Cardiac muscle cell (in vitro differentiated cells and primary cell): ENCODE measurements at regions not wholly inside any gene's neighbourhood (a gene's known extent, or its start where the extent isn't known, plus 50 kb on each side); places are given as distances from the start of the nearest gene placed in this dataset.
A peak's percentile ranks its signal among the peaks of the same experiment; 100 is the strongest.
"Not testable (repeated sequence)": the region's sequence is repeated elsewhere in the genome, so short reads cannot be mapped to it uniquely, and the experiment has no call there.

Source experiments
- DNase-seq, 2 donors: peaks; one replicate each; pipeline versions ENCODE4 v3.0.0 to v3.0.0-alpha.2; 2010 to 2017; ENCODE audit warnings: low read depth in 1 of 2, low spot score in 1 of 2
- H3K27ac ChIP-seq: fragments of 200-600 bp; sonication (generic); 2 replicates; pipeline ENCODE4 v1.5.1; 2016
- H3K27me3 ChIP-seq: fragments of 200-600 bp; sonication (generic); 2 replicates; pipeline ENCODE4 v1.6.0; 2016; ENCODE audit warnings: control low read depth
- H3K36me3 ChIP-seq: fragments of 200-600 bp; sonication (generic); 2 replicates; pipeline ENCODE4 v1.5.1; 2016; ENCODE audit warnings: control low read depth
- H3K4me1 ChIP-seq: fragments of 200-600 bp; sonication (generic); 2 replicates; pipeline ENCODE4 v1.8.1; 2017; ENCODE audit warnings: low read depth, mild to moderate bottlenecking, mixed run types
- H3K4me3 ChIP-seq: fragments of 200-600 bp; sonication (generic); 2 replicates; pipeline ENCODE4 v1.5.1; 2016; ENCODE audit warnings: mild to moderate bottlenecking
- H3K9me3 ChIP-seq: fragments of 200-600 bp; sonication (generic); 2 replicates; pipeline ENCODE4 v1.5.1; 2017; ENCODE audit warnings: low read depth, mild to moderate bottlenecking, control low read depth

DNA sequence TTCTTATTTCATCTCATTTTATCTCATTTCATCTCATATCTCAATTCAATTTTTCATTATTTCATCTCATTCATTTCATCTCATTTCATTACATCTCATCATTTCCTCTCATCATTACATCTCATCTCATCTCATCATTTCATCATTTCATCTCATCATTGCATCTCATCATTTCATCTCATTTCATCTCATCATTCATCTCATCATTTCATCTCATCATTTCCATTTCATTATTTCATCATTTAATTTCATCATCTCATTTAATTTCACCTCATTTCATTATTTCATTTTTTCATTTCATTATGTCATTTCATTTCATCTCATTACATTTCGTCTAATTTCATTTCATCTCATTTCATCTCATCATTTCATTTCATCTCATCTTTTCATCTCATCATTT is 2867.8 kb downstream of the RPIA start:
- H3K36me3 ChIP-seq, H3K4me3 ChIP-seq, DNase-seq, H3K27me3 ChIP-seq, H3K4me1 ChIP-seq, H3K9me3 ChIP-seq, H3K27ac ChIP-seq: not testable (repeated sequence)

DNA sequence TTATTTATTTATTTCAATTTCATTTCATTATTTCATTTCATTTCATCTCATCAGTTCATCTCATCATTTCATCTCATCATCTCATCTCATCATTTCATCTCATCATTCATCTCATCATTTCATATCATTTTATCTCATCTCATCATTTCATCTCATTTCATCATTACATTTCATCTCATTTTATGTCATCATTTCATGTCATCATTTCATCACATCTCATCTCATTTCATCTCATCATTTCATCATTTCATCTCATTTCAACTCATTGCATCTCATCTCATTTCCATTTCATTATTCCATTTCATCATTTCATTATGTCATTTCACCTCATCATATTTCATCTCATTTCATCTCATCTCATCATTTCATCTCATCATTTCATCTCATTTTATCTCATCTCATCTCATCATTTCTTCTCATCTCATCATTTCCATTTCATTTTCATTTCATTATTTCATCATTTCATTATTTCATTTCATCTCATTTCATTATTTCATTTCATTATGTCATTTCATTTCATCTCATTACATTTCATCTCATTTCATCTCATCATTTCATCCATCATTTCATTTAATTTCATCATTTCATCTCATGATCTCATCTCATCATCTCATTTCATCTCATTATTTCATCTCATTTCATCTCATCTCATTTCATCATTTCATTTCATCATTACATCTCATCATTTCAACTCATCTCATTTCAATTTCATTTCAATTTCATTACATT is 2868.6 kb downstream of the RPIA start:
- H3K27ac ChIP-seq, H3K36me3 ChIP-seq, H3K9me3 ChIP-seq, H3K4me1 ChIP-seq, H3K27me3 ChIP-seq, DNase-seq, H3K4me3 ChIP-seq: not testable (repeated sequence)

DNA sequence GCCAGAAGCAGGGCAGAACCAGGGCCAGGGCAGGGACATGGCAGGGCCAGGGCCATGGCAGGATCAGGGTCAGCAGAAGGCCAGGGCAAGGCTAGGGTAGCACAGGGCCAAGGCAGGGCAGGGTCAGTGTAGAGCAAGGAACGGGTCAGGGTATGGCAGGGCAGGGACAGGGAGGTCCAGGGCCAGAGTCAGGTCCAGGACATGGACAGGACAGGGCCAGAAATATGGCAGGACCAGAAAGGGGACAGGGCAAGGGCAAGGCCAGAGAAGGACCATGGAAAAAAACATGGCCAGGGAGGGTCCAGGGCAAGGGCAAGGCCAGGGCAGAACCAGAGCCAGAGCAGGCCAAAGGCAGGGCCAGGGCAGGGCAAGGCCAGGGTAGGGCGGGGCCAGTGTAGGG is 2870.7 kb downstream of the RPIA start:
- not testable (repeated sequence) for H3K27ac ChIP-seq

DNA sequence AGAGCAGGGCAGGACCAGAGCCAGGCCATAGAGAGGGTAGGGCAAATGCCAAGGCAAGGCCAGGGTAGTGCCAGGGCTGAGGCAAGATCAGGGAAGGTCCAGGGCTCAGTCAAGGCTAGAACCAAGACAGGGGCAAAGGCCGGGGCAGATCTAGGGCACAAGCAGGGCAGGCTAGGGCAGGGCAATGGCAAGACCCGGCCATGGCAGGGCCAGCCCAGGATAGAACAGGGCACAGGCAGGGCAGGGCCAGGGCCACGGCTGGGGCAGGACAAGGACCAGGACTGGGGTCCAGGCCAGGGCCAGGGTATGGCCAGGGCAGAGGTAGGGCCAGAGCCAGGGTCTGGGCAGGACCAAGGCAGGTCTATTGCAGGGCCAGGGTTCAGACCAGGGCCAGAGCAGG is 2873.2 kb downstream of the RPIA start:
- not testable (repeated sequence) for DNase-seq, H3K27ac ChIP-seq, H3K4me3 ChIP-seq, H3K4me1 ChIP-seq, H3K36me3 ChIP-seq, H3K9me3 ChIP-seq, H3K27me3 ChIP-seq

More for the DNA sequence above, 2870.7 kb downstream of the RPIA start:
- H3K4me1 ChIP-seq, H3K27me3 ChIP-seq, H3K36me3 ChIP-seq, H3K4me3 ChIP-seq, H3K9me3 ChIP-seq, DNase-seq: not testable (repeated sequence)

DNA sequence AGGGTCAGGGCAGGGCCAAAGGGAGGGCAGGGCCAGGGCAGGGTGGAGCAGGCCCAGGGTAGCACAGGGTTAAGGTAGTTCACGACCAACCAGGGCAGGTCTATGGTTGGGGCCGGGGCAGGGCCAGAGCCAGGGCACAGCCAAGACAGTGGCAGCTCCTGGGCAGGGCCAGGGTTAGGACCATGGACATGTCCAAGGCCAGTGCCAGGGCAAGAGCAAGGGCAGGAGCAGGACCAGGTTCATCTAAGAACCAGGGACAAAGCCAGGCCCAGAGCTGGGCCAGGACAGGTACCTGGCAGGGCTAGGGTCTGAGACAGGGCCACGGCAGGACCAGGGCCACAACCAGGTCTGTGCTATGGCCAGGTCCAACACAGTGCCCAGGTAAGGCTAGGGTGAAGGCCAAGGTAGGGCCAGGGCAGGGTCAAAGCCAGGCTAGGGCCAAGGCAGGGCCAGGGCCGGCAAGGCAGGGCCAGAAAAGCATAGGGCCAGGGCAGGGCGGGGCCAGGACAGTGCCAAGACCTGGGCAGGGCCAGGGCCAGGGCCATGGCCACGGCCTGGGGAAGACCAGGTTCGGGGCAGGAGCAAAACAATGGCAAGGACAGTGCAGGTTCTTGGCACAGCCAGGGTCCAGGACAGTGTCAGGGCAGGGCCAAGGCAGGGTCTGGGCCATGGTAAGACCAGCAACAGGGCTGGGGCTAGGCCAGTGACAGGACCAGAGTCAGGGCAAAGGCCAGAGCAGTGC is 2874.4 kb downstream of the RPIA start:
- H3K4me1 ChIP-seq, DNase-seq, H3K9me3 ChIP-seq, H3K36me3 ChIP-seq, H3K4me3 ChIP-seq, H3K27me3 ChIP-seq, H3K27ac ChIP-seq: not testable (repeated sequence)

DNA sequence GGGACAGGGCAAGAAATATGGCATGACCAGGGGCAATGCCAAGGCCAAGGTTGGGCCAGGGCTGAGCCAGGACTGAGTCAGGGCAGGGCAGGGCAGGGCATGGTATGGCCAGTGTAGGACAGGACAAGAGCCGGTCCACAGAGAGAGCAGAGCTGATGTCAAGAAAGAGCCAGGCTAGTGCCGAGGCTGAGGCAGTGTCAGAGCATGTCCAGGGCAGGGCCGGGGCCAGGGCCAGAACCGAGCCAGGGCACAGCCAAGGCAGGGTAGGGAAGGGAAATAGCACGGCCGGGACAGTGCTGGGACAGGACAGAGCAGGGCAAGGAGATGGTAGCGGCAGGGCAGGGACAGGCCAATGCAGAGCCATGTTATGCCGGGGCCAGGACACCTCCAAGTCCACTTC is 2875.1 kb downstream of the RPIA start:
- not testable (repeated sequence) for H3K27ac ChIP-seq, H3K4me1 ChIP-seq, H3K27me3 ChIP-seq, DNase-seq, H3K9me3 ChIP-seq, H3K4me3 ChIP-seq, H3K36me3 ChIP-seq

DNA sequence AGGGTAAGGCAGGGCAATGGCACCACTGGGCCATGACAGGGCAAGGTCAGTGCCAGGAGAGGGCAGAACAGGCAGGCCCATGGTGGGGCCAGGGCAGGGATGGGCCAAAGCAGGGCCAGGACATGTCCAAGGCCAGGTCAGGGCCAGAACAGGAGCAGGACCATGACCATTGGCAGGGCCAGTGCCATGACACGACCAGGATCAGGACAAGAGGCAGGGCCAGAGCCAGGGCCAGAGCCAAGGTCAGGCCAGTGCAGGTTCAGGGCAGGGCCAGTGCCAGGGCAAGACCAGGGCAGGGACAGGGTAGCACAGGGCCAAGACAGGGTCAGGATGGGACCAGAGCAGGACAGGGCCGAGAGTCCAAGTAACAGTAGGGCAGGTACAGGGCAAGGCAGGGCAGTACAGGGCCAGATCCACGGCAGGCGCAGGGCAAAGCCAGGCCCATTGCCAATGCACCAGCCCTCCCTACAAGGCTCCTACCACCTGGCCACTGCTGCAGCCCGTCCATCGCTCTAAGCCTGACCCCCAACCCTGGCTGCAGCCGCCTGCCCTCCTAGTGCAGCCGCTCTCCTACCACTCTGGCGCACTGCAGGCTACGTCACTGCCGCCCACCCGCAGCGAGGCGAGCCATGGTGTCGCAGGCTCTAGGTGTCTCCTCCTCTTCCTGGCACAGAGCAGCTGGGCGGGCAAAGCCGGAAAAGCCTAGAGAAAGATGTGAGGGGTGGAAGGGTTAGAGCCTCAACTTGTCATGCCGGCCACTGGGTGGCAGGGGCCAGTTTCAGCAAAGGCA is 2876.3 kb downstream of the RPIA start:
- H3K27ac ChIP-seq, H3K27me3 ChIP-seq, H3K4me3 ChIP-seq, H3K4me1 ChIP-seq, DNase-seq, H3K36me3 ChIP-seq, H3K9me3 ChIP-seq: not testable (repeated sequence)

DNA sequence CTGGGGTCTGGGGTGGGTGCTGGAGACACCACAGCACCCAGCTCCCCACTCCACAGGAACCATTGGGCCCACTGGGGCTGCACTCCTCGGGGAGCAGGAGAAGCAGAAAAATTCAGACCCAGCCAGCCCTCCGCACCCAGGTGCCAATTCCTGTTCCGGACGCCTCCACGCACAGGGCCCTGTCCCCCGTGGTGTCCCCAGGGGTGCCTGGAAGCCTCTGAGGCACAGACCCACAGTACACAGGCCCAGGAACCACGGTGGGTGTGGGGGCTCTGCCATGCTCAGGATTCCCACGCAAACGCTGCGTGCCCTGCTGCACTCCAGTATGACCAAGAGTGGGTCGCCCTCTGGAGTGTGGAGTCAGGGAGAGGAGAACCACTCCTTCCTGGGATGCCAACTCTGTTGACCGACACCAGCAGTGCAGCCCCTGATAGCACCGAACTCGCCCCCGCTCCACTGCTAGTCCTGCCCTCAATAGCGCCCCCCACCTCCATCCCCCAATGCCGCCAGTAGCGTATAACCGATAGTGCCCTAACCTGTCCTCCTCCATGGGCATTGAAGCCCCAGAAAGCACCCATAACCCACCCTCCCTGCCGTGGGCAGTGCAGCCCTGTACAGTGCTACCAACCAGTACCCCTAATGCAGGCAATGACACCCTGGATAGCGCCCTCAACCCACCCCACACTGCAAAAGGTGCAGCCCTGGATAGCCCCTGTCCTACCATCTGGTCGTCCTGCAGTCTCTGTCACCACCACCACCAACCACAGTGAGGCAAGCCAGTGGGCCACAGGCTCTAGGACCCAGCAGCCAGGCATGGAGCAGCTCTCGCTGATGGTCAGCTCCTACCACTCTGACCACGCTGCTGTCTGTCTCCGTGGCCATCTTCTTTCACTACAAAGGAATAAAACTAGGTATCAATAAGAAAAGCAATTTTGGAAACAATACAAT is 2877.2 kb downstream of the RPIA start:
- not testable (repeated sequence) for H3K27ac ChIP-seq, H3K4me3 ChIP-seq, H3K4me1 ChIP-seq, DNase-seq, H3K36me3 ChIP-seq, H3K9me3 ChIP-seq, H3K27me3 ChIP-seq

DNA sequence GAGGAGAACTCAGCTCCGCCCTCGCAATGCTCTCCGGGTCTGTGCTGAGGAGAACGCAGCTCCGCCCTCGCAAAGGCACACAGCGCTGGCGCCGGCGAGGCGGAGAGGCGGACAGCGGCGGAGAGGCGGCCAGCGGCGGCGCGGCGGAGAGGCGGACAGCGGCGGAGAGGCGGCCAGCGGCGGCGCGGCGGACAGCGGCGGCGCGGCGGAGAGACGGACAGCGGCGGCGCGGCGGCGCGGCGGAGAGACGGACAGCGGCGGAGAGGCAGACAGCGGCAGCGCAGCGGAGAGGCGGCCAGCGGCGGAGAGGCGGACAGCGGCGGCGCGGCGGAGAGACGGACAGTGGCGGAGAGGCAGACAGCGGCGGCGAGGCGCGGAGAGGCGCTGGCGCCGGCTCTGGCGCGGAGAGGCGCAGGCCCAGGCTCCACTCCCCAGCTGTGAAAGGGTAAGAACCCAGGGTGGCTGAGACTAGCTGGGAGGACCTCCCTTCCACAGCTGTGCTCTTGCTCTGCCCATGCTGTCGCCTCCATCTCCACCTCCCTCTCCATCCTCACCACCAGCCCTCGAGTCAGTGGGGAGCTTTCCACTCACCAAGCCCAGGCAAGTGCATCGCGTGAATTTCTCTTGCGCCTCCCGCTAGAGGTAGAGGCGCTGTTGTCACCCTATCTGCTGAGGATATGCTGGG is 2879.9 kb downstream of the RPIA start:
- H3K9me3 ChIP-seq, H3K36me3 ChIP-seq, H3K27me3 ChIP-seq, H3K4me1 ChIP-seq: not testable (repeated sequence)
- DNase-seq, result peak; percentile 21 to 78
- peak overlapping the region; percentile 37 for H3K4me3 ChIP-seq
- peak overlapping the region; percentile 76 for H3K27ac ChIP-seq

DNA sequence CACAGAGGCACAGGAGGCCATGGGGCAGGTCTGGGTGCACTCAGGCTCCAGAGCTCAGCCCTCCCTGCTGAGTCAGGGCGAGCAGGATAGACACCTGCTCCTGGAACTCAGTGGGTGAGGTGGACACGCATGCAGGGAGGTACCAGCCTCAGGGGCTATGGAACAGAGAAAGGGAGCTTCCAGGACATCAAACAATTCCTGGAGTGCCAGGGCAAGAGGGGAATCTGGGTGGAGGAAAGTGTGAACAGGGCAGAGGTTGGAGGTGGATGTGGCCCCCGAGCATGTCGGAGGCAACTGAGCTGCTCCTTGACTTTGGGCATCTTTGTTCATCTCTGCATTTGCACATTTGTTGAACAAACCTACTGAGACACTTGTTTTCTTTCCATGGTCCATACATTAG is 2881.5 kb downstream of the RPIA start:
- H3K36me3 ChIP-seq, H3K4me1 ChIP-seq, H3K9me3 ChIP-seq, H3K27me3 ChIP-seq, H3K27ac ChIP-seq, DNase-seq, H3K4me3 ChIP-seq: not testable (repeated sequence)

DNA sequence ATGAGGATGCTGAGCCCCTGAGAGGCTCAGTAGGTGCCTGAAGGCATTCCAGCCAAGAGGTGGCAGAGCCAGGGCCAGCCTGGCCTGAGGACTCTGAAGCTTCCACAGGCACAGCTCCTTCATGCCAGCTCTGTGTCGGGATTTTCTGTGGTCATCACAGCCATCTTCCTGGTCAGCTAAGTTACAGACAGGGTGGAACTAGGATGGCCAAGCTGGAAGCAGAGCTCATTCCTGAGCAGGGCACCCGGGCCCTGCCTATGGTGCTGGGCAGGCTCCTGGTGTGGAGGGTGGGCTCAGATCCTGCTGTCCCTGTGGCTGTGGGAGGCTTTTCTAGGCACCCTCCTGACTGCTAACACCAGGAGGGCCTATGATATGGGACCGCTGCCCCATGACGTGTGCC is 2882.3 kb downstream of the RPIA start:
- H3K9me3 ChIP-seq, H3K27ac ChIP-seq, H3K4me1 ChIP-seq, H3K4me3 ChIP-seq, H3K27me3 ChIP-seq, DNase-seq, H3K36me3 ChIP-seq: not testable (repeated sequence)

DNA sequence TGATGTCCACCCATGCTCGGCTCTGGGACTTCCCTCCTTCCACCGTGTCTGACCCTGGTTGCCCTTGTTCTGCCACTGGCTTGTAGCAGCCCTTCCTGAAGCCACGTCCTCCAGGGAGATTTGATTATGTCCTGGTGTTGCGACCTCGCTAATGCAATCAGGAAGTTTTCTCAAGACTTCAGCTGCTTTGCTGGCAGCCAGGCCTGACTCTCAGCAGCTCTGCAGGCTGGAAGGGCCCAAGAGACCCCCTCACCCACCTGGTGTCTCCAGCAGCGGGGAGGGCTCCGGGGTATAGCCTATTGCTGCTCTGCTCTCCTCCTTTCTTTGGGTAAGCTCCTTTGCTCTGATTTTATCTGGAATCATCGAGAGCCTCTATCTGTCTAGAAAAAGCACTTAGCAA is 2882.8 kb downstream of the RPIA start:
- not testable (repeated sequence) for H3K4me3 ChIP-seq, H3K27me3 ChIP-seq, H3K9me3 ChIP-seq, H3K4me1 ChIP-seq, H3K36me3 ChIP-seq, H3K27ac ChIP-seq, DNase-seq

DNA sequence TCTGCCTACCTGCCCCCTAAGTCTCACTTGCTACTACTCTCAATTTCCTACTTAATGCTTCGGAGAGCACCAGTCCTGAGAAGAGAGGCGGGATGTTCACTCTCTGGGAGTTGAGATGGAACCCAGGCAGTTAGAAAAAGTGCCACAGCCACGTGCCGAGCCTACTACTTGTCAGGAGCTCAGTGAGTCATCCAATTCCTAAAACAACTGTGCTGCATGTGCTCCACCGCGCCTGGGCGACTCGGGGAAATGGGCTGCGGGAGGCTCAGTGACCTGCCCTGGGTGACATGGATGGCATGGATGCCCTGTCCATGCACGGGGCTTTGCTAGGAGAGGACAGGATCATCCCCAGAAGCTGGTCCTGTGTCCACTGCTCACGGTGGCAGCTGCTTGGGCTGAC is 2884.2 kb downstream of the RPIA start:
- not testable (repeated sequence) for H3K27ac ChIP-seq, H3K36me3 ChIP-seq, DNase-seq, H3K9me3 ChIP-seq, H3K4me1 ChIP-seq, H3K27me3 ChIP-seq, H3K4me3 ChIP-seq
